ENCODE measurements at regions not wholly inside any gene's neighbourhood (a gene's known extent, or its start where the extent isn't known, plus 50 kb on each side); places are given as distances from the start of the nearest gene placed in this dataset.

DNA sequence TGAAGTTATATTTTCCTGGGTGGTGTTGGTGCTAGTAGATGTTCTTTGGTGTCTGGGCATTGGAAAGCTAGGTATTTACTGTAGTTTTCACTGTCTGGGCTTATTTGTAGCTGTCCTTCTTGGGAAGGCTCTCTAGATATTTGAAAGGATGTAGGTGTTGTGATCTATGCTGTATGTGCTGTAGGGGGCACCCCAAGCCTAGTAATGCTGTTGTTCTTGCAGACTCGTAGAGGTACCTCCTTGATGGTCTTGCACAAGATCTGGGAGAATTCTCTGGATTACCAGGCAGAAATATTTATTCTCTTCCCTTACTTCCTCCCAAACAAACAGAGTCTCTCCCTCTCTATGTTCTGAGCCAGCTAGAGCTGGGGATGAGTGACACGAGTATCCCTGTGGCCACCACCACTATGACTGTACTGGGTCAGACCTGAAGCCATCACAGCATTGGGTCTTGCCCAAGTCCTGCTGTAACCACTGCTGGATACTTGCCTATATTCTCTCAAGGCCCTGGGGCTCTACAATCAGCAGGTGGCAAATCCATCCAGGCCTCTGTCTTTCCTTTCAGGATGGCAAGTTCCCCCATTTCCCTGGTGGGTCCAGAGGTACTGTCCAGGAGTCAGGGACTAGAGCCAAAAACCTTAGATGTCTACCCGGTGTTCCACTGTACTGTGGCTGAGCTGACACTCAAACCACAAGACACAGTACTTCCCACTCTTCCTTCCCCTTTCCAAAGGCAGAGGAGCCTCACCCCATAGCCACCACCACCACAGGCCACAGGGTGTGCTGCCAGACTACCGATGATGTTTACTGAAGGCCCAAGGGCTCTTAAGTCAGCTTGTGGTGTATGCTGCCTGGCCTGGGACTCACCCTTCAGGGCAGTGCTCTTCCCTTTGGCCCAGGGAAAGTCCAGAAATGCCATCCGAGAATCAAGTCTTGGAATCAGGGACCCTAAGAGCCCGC is 195.2 kb upstream of the DPPA4 start:
- no peaks in the 10 kb centered on the region for H3K27me3 Mint-ChIP-seq (ENCODE audit: low read depth)
- H3K4me3 Mint-ChIP-seq: no peak overlapping the region
- H3K36me3 Mint-ChIP-seq: peaks cover 1% of the 10 kb centered on the region
- no peaks in the 10 kb centered on the region for H3K4me1 Mint-ChIP-seq
- no peak overlapping the region for H3K27ac Mint-ChIP-seq
- peaks cover 4% of the 10 kb centered on the region for H3K9me3 Mint-ChIP-seq
- TF ChIP-seq, protein P1, sequence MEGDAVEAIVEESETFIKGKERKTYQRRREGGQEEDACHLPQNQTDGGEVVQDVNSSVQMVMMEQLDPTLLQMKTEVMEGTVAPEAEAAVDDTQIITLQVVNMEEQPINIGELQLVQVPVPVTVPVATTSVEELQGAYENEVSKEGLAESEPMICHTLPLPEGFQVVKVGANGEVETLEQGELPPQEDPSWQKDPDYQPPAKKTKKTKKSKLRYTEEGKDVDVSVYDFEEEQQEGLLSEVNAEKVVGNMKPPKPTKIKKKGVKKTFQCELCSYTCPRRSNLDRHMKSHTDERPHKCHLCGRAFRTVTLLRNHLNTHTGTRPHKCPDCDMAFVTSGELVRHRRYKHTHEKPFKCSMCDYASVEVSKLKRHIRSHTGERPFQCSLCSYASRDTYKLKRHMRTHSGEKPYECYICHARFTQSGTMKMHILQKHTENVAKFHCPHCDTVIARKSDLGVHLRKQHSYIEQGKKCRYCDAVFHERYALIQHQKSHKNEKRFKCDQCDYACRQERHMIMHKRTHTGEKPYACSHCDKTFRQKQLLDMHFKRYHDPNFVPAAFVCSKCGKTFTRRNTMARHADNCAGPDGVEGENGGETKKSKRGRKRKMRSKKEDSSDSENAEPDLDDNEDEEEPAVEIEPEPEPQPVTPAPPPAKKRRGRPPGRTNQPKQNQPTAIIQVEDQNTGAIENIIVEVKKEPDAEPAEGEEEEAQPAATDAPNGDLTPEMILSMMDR (IDR thresholded peaks at IDR 0.05; ENCODE audit: unreplicated experiment): peak; percentile 25
- DNase-seq (ENCODE audit: low spot score in 2 of 2, unreplicated experiment in 2 of 2): peak in 1 of 2 experiments; percentile 51

DNA sequence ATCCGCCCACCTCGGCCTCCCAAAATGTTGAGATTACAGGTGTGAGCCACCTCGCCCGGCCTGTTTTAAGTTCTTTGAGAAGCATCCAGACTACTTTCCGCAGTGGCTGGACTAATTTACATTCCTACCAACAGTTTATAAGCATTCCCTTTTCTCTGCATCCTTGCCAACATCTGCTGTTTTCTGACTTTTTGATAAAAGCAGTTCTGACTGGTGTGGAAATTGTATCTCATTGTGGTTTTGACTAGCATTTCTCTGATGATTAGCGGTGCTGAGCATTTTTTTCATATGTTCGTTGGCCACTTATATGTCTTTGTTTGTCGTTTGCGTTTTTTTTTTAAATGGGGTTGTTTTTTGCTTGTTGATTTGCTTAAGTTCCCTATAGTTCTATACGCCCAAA is 208.4 kb upstream of the DPPA4 start:
- H3K4me1 Mint-ChIP-seq: peaks cover 19% of the 10 kb centered on the region
- peaks cover 2% of the 10 kb centered on the region for H3K36me3 Mint-ChIP-seq
- no peaks in the 10 kb centered on the region for H3K27me3 Mint-ChIP-seq (ENCODE audit: low read depth)
- TF ChIP-seq, protein P1 (IDR thresholded peaks at IDR 0.05; ENCODE audit: unreplicated experiment): no peak
- peaks cover 17% of the 10 kb centered on the region for H3K9me3 Mint-ChIP-seq
- no peak overlapping the region for H3K4me3 Mint-ChIP-seq
- no peak overlapping the region for H3K27ac Mint-ChIP-seq
- DNase-seq (ENCODE audit: low spot score in 2 of 2, unreplicated experiment in 2 of 2): no peak

DNA sequence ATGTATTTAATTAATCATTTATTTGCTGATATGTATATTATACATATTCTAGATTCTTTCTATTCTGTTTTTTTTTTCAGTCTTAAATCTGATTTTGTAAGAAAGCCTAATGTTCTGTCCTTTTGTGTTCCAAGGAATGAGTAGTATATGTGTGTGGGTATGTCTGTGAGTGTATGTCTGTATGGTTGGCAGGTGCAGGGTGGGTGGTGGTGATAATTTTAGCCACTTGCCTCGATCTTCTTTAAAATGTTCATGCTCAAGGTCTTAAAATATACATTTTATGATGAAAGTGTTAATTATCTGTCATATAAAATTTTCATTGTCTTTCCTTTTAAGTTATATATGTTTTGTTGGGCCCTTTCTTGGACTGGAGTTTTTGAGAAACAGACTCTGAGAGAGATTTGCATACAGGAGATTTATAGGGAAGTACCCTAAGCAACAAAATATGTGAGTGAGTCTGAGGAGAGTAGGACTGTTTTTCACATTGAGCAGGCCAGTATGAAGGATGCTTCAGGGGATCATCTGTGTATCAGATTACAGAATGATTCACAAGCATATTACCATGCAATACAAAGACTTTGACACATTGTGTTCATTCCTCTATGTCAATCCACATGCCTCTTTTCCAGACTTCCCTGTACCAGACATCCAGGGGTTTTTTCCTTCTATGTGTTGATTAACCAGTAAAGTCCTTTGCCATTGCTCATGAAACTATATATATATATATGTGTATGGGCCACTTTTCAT is 211.0 kb upstream of the DPPA4 start:
- Mint-ChIP-seq H3K4me3 (no peak overlapping the region), H3K27me3 (ENCODE audit: low read depth) (no peaks in the 10 kb centered on the region), H3K36me3 (no peaks in the 10 kb centered on the region), H3K4me1 (peaks cover 36% of the 10 kb centered on the region), H3K27ac (peak overlapping the region; percentile 53), H3K9me3 (no peaks in the 10 kb centered on the region)
- DNase-seq (ENCODE audit: low spot score in 2 of 2, unreplicated experiment in 2 of 2): no peak
- TF ChIP-seq, protein P1 (IDR thresholded peaks at IDR 0.05; ENCODE audit: unreplicated experiment): no peak

DNA sequence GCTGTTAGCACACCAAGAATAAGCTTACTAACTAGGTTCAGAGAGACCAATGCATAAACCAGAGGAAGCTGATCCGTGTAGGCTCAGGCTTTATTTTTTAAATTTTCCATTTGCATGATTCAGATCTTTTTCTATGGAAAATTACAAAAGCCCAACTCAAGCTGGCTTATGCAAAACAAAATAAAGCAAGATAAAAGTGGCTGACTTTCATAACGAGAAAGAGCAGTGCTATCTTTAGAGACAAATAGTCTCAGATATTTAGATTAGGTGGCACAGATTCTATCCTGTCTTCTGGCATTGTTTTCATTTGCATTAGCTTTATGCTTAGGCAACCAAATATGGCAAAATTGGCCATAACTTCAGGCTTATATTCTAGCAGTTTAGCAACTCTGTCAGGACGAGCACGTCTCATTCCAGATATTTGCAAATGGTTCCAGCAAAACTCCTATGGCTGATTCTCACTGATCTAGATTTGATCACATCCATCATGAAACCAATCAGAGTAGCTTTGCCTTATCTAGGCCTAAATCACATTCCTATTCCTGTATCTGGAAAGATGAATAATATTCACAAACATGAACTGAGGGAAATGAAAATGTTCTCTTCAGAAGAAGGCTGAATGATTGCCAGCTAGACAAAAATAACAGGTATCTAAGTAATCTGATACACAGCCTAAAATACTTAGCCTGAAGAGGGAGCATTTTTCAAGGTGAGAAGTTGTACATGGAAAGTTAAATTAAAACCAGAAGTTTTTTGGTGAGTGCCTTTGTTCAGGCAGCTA is 216.4 kb upstream of the DPPA4 start:
- no peaks in the 10 kb centered on the region for H3K27me3 Mint-ChIP-seq (ENCODE audit: low read depth)
- H3K4me1 Mint-ChIP-seq: peaks cover 41% of the 10 kb centered on the region
- TF ChIP-seq, protein P1 (IDR thresholded peaks at IDR 0.05; ENCODE audit: unreplicated experiment): no peak
- no peak for DNase-seq (ENCODE audit: low spot score in 2 of 2, unreplicated experiment in 2 of 2)
- no peak overlapping the region for H3K4me3 Mint-ChIP-seq
- peak overlapping the region; percentile 87 for H3K27ac Mint-ChIP-seq
- peaks cover 31% of the 10 kb centered on the region for H3K9me3 Mint-ChIP-seq
- peaks cover 18% of the 10 kb centered on the region for H3K36me3 Mint-ChIP-seq

DNA sequence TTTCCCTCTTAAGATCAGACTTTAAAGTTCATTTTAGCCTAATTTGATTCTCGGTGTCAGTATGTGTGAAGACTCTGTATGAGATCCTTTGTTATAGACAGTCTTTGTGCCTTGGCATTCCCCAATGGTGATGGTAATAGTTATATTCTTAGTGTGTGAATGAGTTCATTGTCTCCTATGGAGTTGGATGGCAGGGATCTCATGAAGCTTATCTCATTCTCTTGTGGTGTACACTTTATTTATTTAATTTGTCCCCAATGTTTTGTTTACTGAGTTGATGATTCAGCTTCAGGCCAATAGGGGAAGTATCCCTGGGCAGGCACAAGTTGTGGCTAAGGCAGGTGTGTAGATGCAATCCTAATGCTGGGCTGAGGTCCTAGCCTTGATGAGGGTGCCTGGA is 222.0 kb upstream of the DPPA4 start:
- TF ChIP-seq, protein P1 (IDR thresholded peaks at IDR 0.05; ENCODE audit: unreplicated experiment): no peak
- no peaks in the 10 kb centered on the region for H3K27me3 Mint-ChIP-seq (ENCODE audit: low read depth)
- DNase-seq (ENCODE audit: low spot score in 2 of 2, unreplicated experiment in 2 of 2): no peak

More for the DNA sequence above, 222.0 kb upstream of the DPPA4 start:
- Mint-ChIP-seq H3K4me1 (peaks cover 3% of the 10 kb centered on the region), H3K4me3 (no peak overlapping the region), H3K27ac (no peak overlapping the region), H3K36me3 (peaks cover 20% of the 10 kb centered on the region), H3K9me3 (peaks cover 38% of the 10 kb centered on the region)
